Right ventricle myocardium inferior (tissue), 1 donor: ENCODE measurements at regions not wholly inside any gene's neighbourhood (a gene's known extent, or its start where the extent isn't known, plus 50 kb on each side); places are given as distances from the start of the nearest gene placed in this dataset.

ENCODE experiments used
- ATAC-seq: fragments of 200-7000 bp; cut with Tn5 transposase; one replicate; pipeline ENCODE4 v1.9.1; 2020; ENCODE audit warnings: mild to moderate bottlenecking, moderate library complexity
- DNase-seq: peaks from one replicate; pipeline ENCODE4 v3.0.0; 2021; ENCODE audit errors: missing footprints
- intact Hi-C: fragments of 100-400 bp; cut with DNase I; formaldehyde crosslinking; loops from one replicate; pipeline ENCODE4 v1.11.0; 2022
- donor health status: DM: no; HTN: yes; CAD: no; lungs with severe emphysema.

- no peak for DNase-seq
- no peak for ATAC-seq
- intact Hi-C loops = no loop called here
Measured at GRCh38 chr10:28155726-28156125, 147.1 kb downstream of the MPP7 start.

GRCh38 chr10:28151636-28152035 lies 151.2 kb downstream of the MPP7 start:
- intact Hi-C loops = no loop called here
- no peak for ATAC-seq
- DNase-seq = no peak

- intact Hi-C loops = no loop called here
- ATAC-seq = no peak
- no peak for DNase-seq
Measured at GRCh38 chr10:28149746-28150145, 150.9 kb upstream of the ODAD2 start.

- DNase-seq = no peak
- ATAC-seq = no peak
- intact Hi-C loops = no loop called here
Measured at GRCh38 chr10:28147706-28148105, 148.8 kb upstream of the ODAD2 start.

GRCh38 chr10:28139138-28139537 lies 140.3 kb upstream of the ODAD2 start:
- DNase-seq = no peak
- no peak for ATAC-seq
- intact Hi-C loops = no loop called here

GRCh38 chr10:28137907-28138880 lies 139.3 kb upstream of the ODAD2 start:
- intact Hi-C loops = no loop called here
- ATAC-seq (no peak), DNase-seq (no peak)

GRCh38 chr10:28135258-28135657 lies 136.4 kb upstream of the ODAD2 start:
- DNase-seq (no peak), ATAC-seq (no peak)
- intact Hi-C loops = no loop called here

- intact Hi-C loops = no loop called here
- no peak for DNase-seq
Measured at GRCh38 chr10:28130267-28130666, 131.4 kb upstream of the ODAD2 start.

GRCh38 chr10:28127881-28128280 lies 129.0 kb upstream of the ODAD2 start:
- DNase-seq = no peak
- intact Hi-C loops = no loop called here
- ATAC-seq = no peak

More at GRCh38 chr10:28130267-28130666, 131.4 kb upstream of the ODAD2 start:
- ATAC-seq = no peak

- ATAC-seq (no peak), DNase-seq (no peak)
- intact Hi-C loops = no loop called here
Measured at GRCh38 chr10:28125701-28126100, 126.8 kb upstream of the ODAD2 start.

- intact Hi-C loops = no loop called here
- DNase-seq (no peak), ATAC-seq (no peak)
Measured at GRCh38 chr10:28120795-28121194, 121.9 kb upstream of the ODAD2 start.

GRCh38 chr10:28120043-28120749 lies 121.3 kb upstream of the ODAD2 start:
- intact Hi-C loops = no loop called here
- DNase-seq = no peak
- ATAC-seq = no peak

GRCh38 chr10:28118985-28119628 lies 120.2 kb upstream of the ODAD2 start:
- intact Hi-C loops = no loop called here
- ATAC-seq = no peak
- DNase-seq = no peak

GRCh38 chr10:28113202-28113601 lies 114.3 kb upstream of the ODAD2 start:
- intact Hi-C loops = no loop called here
- ATAC-seq (no peak), DNase-seq (no peak)

- no peak for DNase-seq
- no peak for ATAC-seq
- intact Hi-C loops = no loop called here
Measured at GRCh38 chr10:28111712-28112111, 112.8 kb upstream of the ODAD2 start.

GRCh38 chr10:28105561-28105960 lies 106.7 kb upstream of the ODAD2 start:
- intact Hi-C loops = no loop called here

GRCh38 chr10:28097633-28098032 lies 98.8 kb upstream of the ODAD2 start:
- ATAC-seq (no peak), DNase-seq (no peak)
- intact Hi-C loops = no loop called here

More at GRCh38 chr10:28105561-28105960, 106.7 kb upstream of the ODAD2 start:
- ATAC-seq (no peak), DNase-seq (no peak)

- intact Hi-C loops = no loop called here
- ATAC-seq (no peak), DNase-seq (no peak)
Measured at GRCh38 chr10:28095791-28096378, 97.0 kb upstream of the ODAD2 start.

GRCh38 chr10:28094121-28094520 lies 95.2 kb upstream of the ODAD2 start:
- intact Hi-C loops = no loop called here
- ATAC-seq (no peak), DNase-seq (no peak)
